Psoas muscle (tissue), 7 donors: ENCODE measurements at regions not wholly inside any gene's neighbourhood (a gene's known extent, or its start where the extent isn't known, plus 50 kb on each side); places are given as distances from the start of the nearest gene placed in this dataset.

Experiments used
- ATAC-seq, 4 donors: fragments of 200-7000 bp; cut with Tn5 transposase; one replicate each; pipeline ENCODE4 v1.9.1; 2020; ENCODE audit warnings: moderate library complexity in 3 of 4, mild to moderate bottlenecking in 2 of 4
- DNase-seq, 2 donors: peaks; one replicate each; pipeline ENCODE4 v3.0.0-alpha.2; 2020
- H3K27ac ChIP-seq: fragments of 200-600 bp; one replicate; pipeline ENCODE4 v1.8.0; 2022
- H3K27me3 ChIP-seq, 3 donors: fragments of 200-600 bp in 1 of 3; one replicate each; pipeline versions ENCODE4 v1.6.1 to v1.8.0; 2013 to 2022; ENCODE audit warnings: low read length in 2 of 3, mild to moderate bottlenecking in 2 of 3, moderate library complexity in 1 of 3; ENCODE audit not compliant: insufficient read depth in 3 of 3
- H3K36me3 ChIP-seq, 2 donors: fragments of 200-600 bp in 1 of 2; one replicate each; pipeline versions ENCODE4 v1.6.1 to v1.8.0; 2013 to 2022; ENCODE audit warnings: low read depth in 1 of 2, mild to moderate bottlenecking in 1 of 2, moderate library complexity in 1 of 2; ENCODE audit not compliant: insufficient read depth in 1 of 2
- H3K4me1 ChIP-seq: fragments of 200-600 bp; one replicate; pipeline ENCODE4 v1.8.0; 2022
- H3K4me3 ChIP-seq: fragments of 200-600 bp; one replicate; pipeline ENCODE4 v1.8.0; 2022; ENCODE audit warnings: mild to moderate bottlenecking
- H3K9me3 ChIP-seq: fragments of 200-600 bp; one replicate; pipeline ENCODE4 v1.8.0; 2022
- CTCF ChIP-seq: fragments of 200-600 bp; IDR thresholded peaks from one replicate; pipeline ENCODE4 v1.8.0; 2022; ENCODE audit warnings: antibody characterized with exemption
- WGBS, 3 donors: extraction: QIAGEN DNeasy Blood & Tissue Kit; methylation state at CpG; one replicate each; pipeline versions ENCODE4 v1.1.6 to v1.1.7; 2013; 5-methylcytosine and 5-hydroxymethylcytosine counted together
- intact Hi-C, 2 donors: fragments of 100-400 bp; cut with DNase I; formaldehyde crosslinking; loops; one replicate each; pipeline versions ENCODE4 v1.11.0 to v1.14.2; 2022
- donor health status: healthy with polysubstance abuse.
- donor health status: DM: no; HTN: no; CAD: no; lungs with moderate emphysema.
- donor health status: Bipolar disorder and iron deficiency.
- donor health status: healthy.
- donor health status: DM: yes; HTN: yes; CAD: no.
- donor health status: DM: no; HTN: no; CAD: no.
- donor health status: DM: yes; HTN: yes; CAD: no.

- 77 to 86% (median 77%) methylated on average over 3 of the region's 3 CpGs for WGBS, 3 donors
- no peak for TF ChIP-seq CTCF
Observed at GRCh38 chr4:138013625-138014024, 228.5 kb downstream of the SLC7A11 start.

GRCh38 chr4:138010639-138011038, 231.5 kb downstream of the SLC7A11 start:
- no peak for TF ChIP-seq CTCF
- no peak overlapping the region for H3K27ac ChIP-seq
- DNase-seq (no peak), ATAC-seq (no peak)
- no peaks in the 10 kb centered on the region for H3K27me3 ChIP-seq
- no peaks in the 10 kb centered on the region for H3K9me3 ChIP-seq
- no peaks in the 10 kb centered on the region for H3K36me3 ChIP-seq
- H3K4me3 ChIP-seq = no peak overlapping the region
- intact Hi-C loops = no loop called here
- no peaks in the 10 kb centered on the region for H3K4me1 ChIP-seq

More at GRCh38 chr4:138013625-138014024, 228.5 kb downstream of the SLC7A11 start:
- Histone ChIP-seq H3K27ac (no peak overlapping the region), H3K9me3 (no peaks in the 10 kb centered on the region), H3K36me3 (no peaks in the 10 kb centered on the region), H3K27me3 (no peaks in the 10 kb centered on the region), H3K4me1 (no peaks in the 10 kb centered on the region), H3K4me3 (no peak overlapping the region)
- ATAC-seq (no peak), DNase-seq (no peak)
- intact Hi-C loops = no loop called here

- no peaks in the 10 kb centered on the region for H3K9me3 ChIP-seq
- intact Hi-C loops = no loop called here
- H3K36me3 ChIP-seq = no peaks in the 10 kb centered on the region
- no peak overlapping the region for H3K4me3 ChIP-seq
- no peak overlapping the region for H3K27ac ChIP-seq
- no peaks in the 10 kb centered on the region for H3K27me3 ChIP-seq
- 51 to 83% (median 52%) methylated on average over 1 of the region's 1 CpG for WGBS, 3 donors
- no peak for TF ChIP-seq CTCF
- no peak for ATAC-seq
- no peak for DNase-seq
- no peaks in the 10 kb centered on the region for H3K4me1 ChIP-seq
Observed at GRCh38 chr4:138007572-138007971, 234.6 kb downstream of the SLC7A11 start.

GRCh38 chr4:138005486-138005885, 236.7 kb downstream of the SLC7A11 start:
- ATAC-seq = no peak
- H3K4me1 ChIP-seq = no peaks in the 10 kb centered on the region
- H3K27me3 ChIP-seq = no peaks in the 10 kb centered on the region
- intact Hi-C loops = no loop called here
- no peak overlapping the region for H3K4me3 ChIP-seq
- TF ChIP-seq CTCF = no peak
- no peak overlapping the region for H3K27ac ChIP-seq
- WGBS, 3 donors = 54 to 70% (median 58%) methylated on average over 1 of the region's 1 CpG
- no peaks in the 10 kb centered on the region for H3K9me3 ChIP-seq
- no peaks in the 10 kb centered on the region for H3K36me3 ChIP-seq
- DNase-seq = no peak

- no peaks in the 10 kb centered on the region for H3K36me3 ChIP-seq
- no peak for TF ChIP-seq CTCF
- peaks cover 0 to 2% (median 0%) of the 10 kb centered on the region in 3 donors for H3K27me3 ChIP-seq
- no peak overlapping the region for H3K27ac ChIP-seq
- ATAC-seq = no peak
- intact Hi-C loops = no loop called here
- no peak overlapping the region for H3K4me3 ChIP-seq
- no peaks in the 10 kb centered on the region for H3K4me1 ChIP-seq
- no peaks in the 10 kb centered on the region for H3K9me3 ChIP-seq
- DNase-seq = no peak
Observed at GRCh38 chr4:138003248-138003647, 238.9 kb downstream of the SLC7A11 start.
